ENCODE measurements at regions not wholly inside any gene's neighbourhood (a gene's known extent, or its start where the extent isn't known, plus 50 kb on each side); places are given as distances from the start of the nearest gene placed in this dataset.
A peak's percentile ranks its signal among the peaks of the same experiment; 100 is the strongest.

- intact Hi-C loops (cut with micrococcal nuclease) = loop anchor here (1.0 to 5.0 kb wide), 5 partner anchors 10 to 113 kb away; partner anchors contain the start of gene EPAS1
- no peaks in the 10 kb centered on the region for H3K27me3 Mint-ChIP-seq
Observed at GRCh38 chr2:46239175-46239846, 57.9 kb upstream of the EPAS1 start.

GRCh38 chr2:46239847-46240181 lies 57.4 kb upstream of the EPAS1 start:
- Mint-ChIP-seq H3K36me3 (ENCODE audit: low read depth) (peaks cover 6% of the 10 kb centered on the region), H3K4me1 (peaks cover 42% of the 10 kb centered on the region), H3K4me3 (peak overlapping the region; percentile 4), H3K27me3 (no peaks in the 10 kb centered on the region), H3K27ac (peak overlapping the region; percentile 85), H3K9me3 (peaks cover 6% of the 10 kb centered on the region)
- intact Hi-C loops (cut with micrococcal nuclease) = loop anchor here (1.0 to 5.0 kb wide), 5 partner anchors 11 to 112 kb away; partner anchors contain the start of gene EPAS1
- DNase-seq = peak; percentile 89

More at GRCh38 chr2:46239175-46239846, 57.9 kb upstream of the EPAS1 start:
- no peak for DNase-seq
- Mint-ChIP-seq H3K4me1 (peaks cover 42% of the 10 kb centered on the region), H3K4me3 (peak overlapping the region; percentile 1), H3K9me3 (peaks cover 6% of the 10 kb centered on the region), H3K36me3 (ENCODE audit: low read depth) (peaks cover 6% of the 10 kb centered on the region), H3K27ac (peak overlapping the region; percentile 85)

DNA sequence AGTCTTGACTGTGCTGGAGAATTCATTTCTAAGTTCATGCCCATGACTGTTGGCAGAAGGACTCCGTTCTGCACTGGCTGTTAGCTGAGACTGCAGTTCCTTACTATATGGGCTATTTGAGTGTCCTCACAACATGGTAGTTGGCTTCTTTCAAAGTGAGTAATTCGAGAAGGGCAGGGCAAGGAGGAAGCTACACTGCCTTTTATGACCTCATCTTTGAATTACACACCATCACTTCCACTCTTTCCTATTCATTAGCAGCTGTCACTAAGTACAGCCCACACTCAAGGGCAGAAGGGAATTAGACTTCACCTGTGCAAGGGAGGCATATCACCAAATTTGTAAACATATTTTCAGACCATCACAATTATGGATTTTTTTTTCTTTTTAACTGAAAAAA lies 55.9 kb upstream of the EPAS1 start:
- intact Hi-C loops (cut with micrococcal nuclease) = no loop called here
- no peak overlapping the region for H3K4me3 Mint-ChIP-seq

GRCh38 chr2:46245869-46246268 lies 51.3 kb upstream of the EPAS1 start:
- Mint-ChIP-seq H3K4me1 (peaks cover 7% of the 10 kb centered on the region), H3K4me3 (no peak overlapping the region), H3K27ac (no peak overlapping the region), H3K36me3 (ENCODE audit: low read depth) (no peaks in the 10 kb centered on the region), H3K9me3 (peaks cover 8% of the 10 kb centered on the region), H3K27me3 (peaks cover 25% of the 10 kb centered on the region)
- intact Hi-C loops (cut with micrococcal nuclease) = no loop called here
- DNase-seq = no peak

More for the DNA sequence above, 55.9 kb upstream of the EPAS1 start:
- Mint-ChIP-seq H3K4me1 (peaks cover 39% of the 10 kb centered on the region), H3K36me3 (ENCODE audit: low read depth) (peaks cover 6% of the 10 kb centered on the region), H3K27me3 (peaks cover 5% of the 10 kb centered on the region), H3K27ac (no peak overlapping the region), H3K9me3 (peaks cover 6% of the 10 kb centered on the region)
- no peak for DNase-seq

DNA sequence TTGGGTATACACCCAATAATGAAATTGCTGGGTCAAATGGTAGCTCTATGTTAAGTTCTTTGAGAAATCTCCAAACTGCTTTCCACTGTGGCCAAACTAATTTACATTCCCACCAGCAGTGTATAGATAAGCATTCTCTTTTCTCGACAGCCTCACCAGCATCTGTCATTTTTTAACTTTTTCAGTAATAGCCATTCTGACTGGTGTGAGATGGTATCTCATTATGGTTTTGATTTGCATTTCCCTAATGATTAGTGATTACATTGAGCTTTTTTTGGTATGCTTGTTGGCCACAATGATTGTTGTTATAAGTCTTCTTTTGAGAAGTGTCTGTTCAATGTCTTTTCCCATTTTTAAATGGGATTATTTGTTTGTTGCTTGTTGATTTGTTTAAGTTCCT lies 50.4 kb upstream of the EPAS1 start:
- H3K4me1 Mint-ChIP-seq = peaks cover 2% of the 10 kb centered on the region
- H3K9me3 Mint-ChIP-seq = peaks cover 8% of the 10 kb centered on the region
- H3K27me3 Mint-ChIP-seq = peaks cover 25% of the 10 kb centered on the region
- intact Hi-C loops (cut with micrococcal nuclease) = no loop called here
- no peaks in the 10 kb centered on the region for H3K36me3 Mint-ChIP-seq (ENCODE audit: low read depth)
- no peak overlapping the region for H3K27ac Mint-ChIP-seq
- no peak overlapping the region for H3K4me3 Mint-ChIP-seq
- DNase-seq = no peak

Data from activated CD4-positive, alpha-beta T cell treated with anti-CD3 and anti-CD28 coated beads, Interleukin-2, amount 10 ng/mL, durations not matched to agents 24 days and 14 days (primary cell).